Stomach (tissue), 4 donors: ENCODE measurements at regions not wholly inside any gene's neighbourhood (a gene's known extent, or its start where the extent isn't known, plus 50 kb on each side); places are given as distances from the start of the nearest gene placed in this dataset.

Experiments
- POLR2A ChIP-seq, 4 donors: fragments of 450-650 bp; IDR thresholded peaks; one replicate each; pipeline ENCODE4 v1.6.1; 2016; ENCODE audit warnings: antibody characterized with exemption in 4 of 4, control low read depth in 2 of 4, mild to moderate bottlenecking in 1 of 4, moderate library complexity in 1 of 4
- POLR2AphosphoS5 ChIP-seq, 3 donors: sonication (generic); formaldehyde crosslinking; IDR thresholded peaks; one replicate each; pipeline ENCODE4 v1.6.1; 2016; ENCODE audit warnings: antibody characterized with exemption in 3 of 3
- TF ChIP-seq, protein P1 (sequence below), 7 experiments: fragments of 450-650 bp in 4 of 7; fragments of 200-600 bp in 3 of 7; sonication (generic) in 3 of 7; IDR thresholded peaks; one replicate each; pipeline ENCODE4 v1.5.1; 2016 to 2019; ENCODE audit warnings: antibody characterized with exemption in 7 of 7, control low read depth in 2 of 7, mild to moderate bottlenecking in 1 of 7

DNA sequence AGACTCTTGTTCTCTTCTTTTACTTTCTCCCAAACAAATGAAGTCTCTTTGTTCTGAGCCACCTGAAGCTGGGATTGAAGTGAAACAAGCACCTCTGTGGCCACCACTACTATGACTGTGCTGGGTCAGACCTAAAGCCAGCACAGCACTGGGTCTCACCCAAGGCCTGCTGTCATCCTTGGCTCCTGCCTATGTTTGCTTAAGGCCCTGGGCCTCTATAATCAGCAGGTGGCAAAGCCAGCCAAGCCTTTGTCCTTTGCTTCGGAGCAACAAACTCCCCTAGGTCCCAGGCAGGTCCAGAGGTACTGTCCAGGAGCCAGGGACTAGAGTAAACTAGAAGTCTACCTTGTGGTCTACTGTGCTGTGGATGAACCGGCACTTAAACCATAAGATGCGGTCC, 220.6 kb upstream of the ARSJ start:
- TF ChIP-seq POLR2AphosphoS5 (IDR thresholded peaks at IDR 0.05) (no peak), POLR2A (IDR thresholded peaks at IDR 0.05) (no peak)
- TF ChIP-seq, protein P1, sequence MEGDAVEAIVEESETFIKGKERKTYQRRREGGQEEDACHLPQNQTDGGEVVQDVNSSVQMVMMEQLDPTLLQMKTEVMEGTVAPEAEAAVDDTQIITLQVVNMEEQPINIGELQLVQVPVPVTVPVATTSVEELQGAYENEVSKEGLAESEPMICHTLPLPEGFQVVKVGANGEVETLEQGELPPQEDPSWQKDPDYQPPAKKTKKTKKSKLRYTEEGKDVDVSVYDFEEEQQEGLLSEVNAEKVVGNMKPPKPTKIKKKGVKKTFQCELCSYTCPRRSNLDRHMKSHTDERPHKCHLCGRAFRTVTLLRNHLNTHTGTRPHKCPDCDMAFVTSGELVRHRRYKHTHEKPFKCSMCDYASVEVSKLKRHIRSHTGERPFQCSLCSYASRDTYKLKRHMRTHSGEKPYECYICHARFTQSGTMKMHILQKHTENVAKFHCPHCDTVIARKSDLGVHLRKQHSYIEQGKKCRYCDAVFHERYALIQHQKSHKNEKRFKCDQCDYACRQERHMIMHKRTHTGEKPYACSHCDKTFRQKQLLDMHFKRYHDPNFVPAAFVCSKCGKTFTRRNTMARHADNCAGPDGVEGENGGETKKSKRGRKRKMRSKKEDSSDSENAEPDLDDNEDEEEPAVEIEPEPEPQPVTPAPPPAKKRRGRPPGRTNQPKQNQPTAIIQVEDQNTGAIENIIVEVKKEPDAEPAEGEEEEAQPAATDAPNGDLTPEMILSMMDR (IDR thresholded peaks at IDR 0.05), result no peak
